Transverse colon (tissue), 4 donors: ENCODE measurements at regions not wholly inside any gene's neighbourhood (a gene's known extent, or its start where the extent isn't known, plus 50 kb on each side); places are given as distances from the start of the nearest gene placed in this dataset.

Experiments
- DNase-seq: peaks from one replicate; pipeline ENCODE4 v3.0.0-alpha.2; 2019
- H3K27ac ChIP-seq, 4 donors: fragments of 200-600 bp; sonication (generic); 2 replicates each; pipeline ENCODE4 v1.5.1; 2016 to 2018; ENCODE audit warnings: inconsistent platforms in 4 of 4
- H3K27me3 ChIP-seq: fragments of 200-600 bp; sonication (generic); 2 replicates; pipeline ENCODE4 v1.5.1; 2017; ENCODE audit warnings: inconsistent platforms
- H3K36me3 ChIP-seq, 4 donors: fragments of 200-600 bp; sonication (generic); 2 replicates each; pipeline ENCODE4 v1.5.1; 2017 to 2019; ENCODE audit warnings: inconsistent platforms in 4 of 4
- H3K4me1 ChIP-seq, 4 donors: fragments of 200-600 bp; sonication (generic); 2 replicates each; pipeline ENCODE4 v1.5.1; 2017 to 2020; ENCODE audit warnings: inconsistent platforms in 4 of 4
- H3K4me3 ChIP-seq, 4 donors: fragments of 200-600 bp; sonication (generic); 1 replicate in 1 of 4; 2 replicates in 3 of 4; pipeline versions ENCODE4 v1.5.1 to v1.6.1; 2017 to 2019; ENCODE audit warnings: inconsistent platforms in 4 of 4
- H3K9me3 ChIP-seq, 2 donors: fragments of 200-600 bp; sonication (generic); 2 replicates each; pipeline ENCODE4 v1.5.1; 2017 to 2019; ENCODE audit warnings: inconsistent platforms in 2 of 2
- EP300 ChIP-seq: sonication (generic); formaldehyde crosslinking; IDR thresholded peaks from one replicate; pipeline ENCODE4 v1.6.1; 2017; ENCODE audit warnings: antibody characterized with exemption, low read depth
- POLR2A ChIP-seq: fragments of 450-650 bp; IDR thresholded peaks from one replicate; pipeline ENCODE4 v1.6.1; 2016; ENCODE audit warnings: antibody characterized with exemption, mild to moderate bottlenecking, moderate library complexity
- POLR2AphosphoS5 ChIP-seq, 3 donors: sonication (generic); formaldehyde crosslinking; IDR thresholded peaks; one replicate each; pipeline ENCODE4 v1.6.1; 2016; ENCODE audit warnings: antibody characterized with exemption in 3 of 3
- WGBS, 2 donors: methylation state at CpG; one replicate each; pipeline ENCODE4 v1.1.5; 2018; ENCODE audit warnings: low coverage in 1 of 2; 5-methylcytosine and 5-hydroxymethylcytosine counted together
- in situ Hi-C, 4 donors: fragments of 200-750 bp; cut with MboI; loops; one replicate each; pipeline versions ENCODE4 v1.15.0 to v1.15.1; 2017; ENCODE audit warnings: low sequenced_read_pairs in 3 of 4, low pct_ligation_motif_present in 1 of 4, low pct_unique_long_range_greater_than_20kb in 1 of 4
- intact Hi-C: fragments of 100-400 bp; cut with DNase I; formaldehyde crosslinking; loops from one replicate; pipeline ENCODE4 v1.15.1; 2023; ENCODE audit warnings: low total_unique reads
- TF ChIP-seq, protein P1 (sequence below), 5 experiments: fragments of 200-600 bp in 3 of 5; fragments of 450-650 bp in 2 of 5; sonication (generic) in 3 of 5; IDR thresholded peaks; 1 replicate in 2 of 5; 2 replicates in 3 of 5; pipeline ENCODE4 v1.5.1; 2016 to 2017; ENCODE audit warnings: antibody characterized with exemption in 5 of 5, inconsistent platforms in 3 of 5, mild to moderate bottlenecking in 2 of 5, moderate library complexity in 1 of 5

DNA sequence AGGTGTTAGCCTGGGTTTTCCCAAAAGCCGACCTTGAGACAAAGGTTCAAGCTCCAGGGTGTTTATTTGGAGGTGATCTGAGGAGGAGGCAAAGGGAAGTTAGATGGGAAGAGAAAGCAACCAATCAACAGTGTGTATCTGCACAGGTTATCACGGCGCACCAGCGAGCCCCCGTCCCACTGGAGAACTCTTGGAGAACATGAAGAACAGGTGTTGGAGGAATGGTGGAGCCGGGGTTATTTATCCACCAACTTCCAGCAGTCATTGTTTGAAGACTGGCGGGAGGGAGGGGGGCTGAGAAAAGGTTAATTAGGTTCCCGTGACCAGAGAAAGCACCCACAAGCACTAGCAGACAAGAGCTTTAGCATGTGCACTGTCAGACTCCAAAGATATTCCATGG lies 282.5 kb upstream of the FOXK1 start:
- Histone ChIP-seq H3K9me3 (no peaks in the 10 kb centered on the region), H3K36me3 (no peaks in the 10 kb centered on the region), H3K4me1 (no peaks in the 10 kb centered on the region), H3K27me3 (no peaks in the 10 kb centered on the region), H3K27ac (no peak overlapping the region), H3K4me3 (no peak overlapping the region)
- no peak for DNase-seq
- intact Hi-C loops: no loop called here
- in situ Hi-C loops: no loop called here
- WGBS, 2 donors: 88 to 89% methylated on average over 7 to 8 of the region's 8 CpGs
- no peak for TF ChIP-seq POLR2A
- TF ChIP-seq, protein P1, sequence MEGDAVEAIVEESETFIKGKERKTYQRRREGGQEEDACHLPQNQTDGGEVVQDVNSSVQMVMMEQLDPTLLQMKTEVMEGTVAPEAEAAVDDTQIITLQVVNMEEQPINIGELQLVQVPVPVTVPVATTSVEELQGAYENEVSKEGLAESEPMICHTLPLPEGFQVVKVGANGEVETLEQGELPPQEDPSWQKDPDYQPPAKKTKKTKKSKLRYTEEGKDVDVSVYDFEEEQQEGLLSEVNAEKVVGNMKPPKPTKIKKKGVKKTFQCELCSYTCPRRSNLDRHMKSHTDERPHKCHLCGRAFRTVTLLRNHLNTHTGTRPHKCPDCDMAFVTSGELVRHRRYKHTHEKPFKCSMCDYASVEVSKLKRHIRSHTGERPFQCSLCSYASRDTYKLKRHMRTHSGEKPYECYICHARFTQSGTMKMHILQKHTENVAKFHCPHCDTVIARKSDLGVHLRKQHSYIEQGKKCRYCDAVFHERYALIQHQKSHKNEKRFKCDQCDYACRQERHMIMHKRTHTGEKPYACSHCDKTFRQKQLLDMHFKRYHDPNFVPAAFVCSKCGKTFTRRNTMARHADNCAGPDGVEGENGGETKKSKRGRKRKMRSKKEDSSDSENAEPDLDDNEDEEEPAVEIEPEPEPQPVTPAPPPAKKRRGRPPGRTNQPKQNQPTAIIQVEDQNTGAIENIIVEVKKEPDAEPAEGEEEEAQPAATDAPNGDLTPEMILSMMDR (IDR thresholded peaks at IDR 0.05): no peak
- no peak for TF ChIP-seq POLR2AphosphoS5 (IDR thresholded peaks at IDR 0.05)
- no peak for TF ChIP-seq EP300

DNA sequence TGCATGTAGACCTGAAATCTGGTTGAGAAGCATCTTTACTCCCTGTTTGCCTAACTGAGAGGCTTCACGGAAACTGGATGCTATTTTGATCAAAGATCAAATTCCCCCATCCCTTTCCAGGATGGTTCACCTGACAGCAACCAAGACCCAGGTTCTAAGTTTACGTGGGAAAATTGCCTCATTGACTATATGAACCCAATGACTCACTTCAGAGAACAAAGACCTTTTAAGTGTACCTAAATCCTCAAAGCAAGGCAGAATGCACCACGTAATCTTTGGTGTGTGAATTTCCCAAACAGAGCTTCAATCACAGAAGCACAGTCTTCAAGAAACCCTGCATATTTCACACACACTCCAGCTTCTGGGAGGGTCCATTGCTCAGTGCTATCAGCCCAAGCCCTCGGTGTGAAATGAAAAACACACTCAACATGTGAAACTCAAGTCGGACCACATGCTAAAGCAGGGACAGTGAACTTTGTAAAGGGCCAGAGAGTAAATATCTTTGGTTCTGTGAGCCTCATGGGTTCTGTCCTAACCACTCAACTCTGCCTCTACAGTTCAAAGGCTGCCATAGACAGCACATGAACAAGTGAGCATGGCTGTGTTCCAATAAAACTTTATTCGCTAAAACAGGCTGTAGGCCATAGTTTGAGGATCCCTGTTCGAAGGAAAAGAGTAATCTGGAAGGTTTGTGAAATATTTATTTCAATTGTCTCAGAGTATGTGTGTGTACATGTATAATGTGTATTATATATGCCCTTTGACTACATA lies 275.6 kb upstream of the FOXK1 start:
- H3K9me3 ChIP-seq: no peaks in the 10 kb centered on the region
- H3K36me3 ChIP-seq: no peaks in the 10 kb centered on the region
- no peak overlapping the region for H3K4me3 ChIP-seq
- WGBS, 2 donors: 63 to 81% methylated on average over 5 to 7 of the region's 7 CpGs
- H3K27ac ChIP-seq: no peak overlapping the region
- intact Hi-C loops (no loop called here), in situ Hi-C loops (no loop called here)
- no peaks in the 10 kb centered on the region for H3K4me1 ChIP-seq
- no peaks in the 10 kb centered on the region for H3K27me3 ChIP-seq
- no peak for DNase-seq
- TF ChIP-seq EP300 (no peak), POLR2A (no peak), POLR2AphosphoS5 (IDR thresholded peaks at IDR 0.05) (no peak)
- TF ChIP-seq, protein P1 (IDR thresholded peaks at IDR 0.05): no peak

DNA sequence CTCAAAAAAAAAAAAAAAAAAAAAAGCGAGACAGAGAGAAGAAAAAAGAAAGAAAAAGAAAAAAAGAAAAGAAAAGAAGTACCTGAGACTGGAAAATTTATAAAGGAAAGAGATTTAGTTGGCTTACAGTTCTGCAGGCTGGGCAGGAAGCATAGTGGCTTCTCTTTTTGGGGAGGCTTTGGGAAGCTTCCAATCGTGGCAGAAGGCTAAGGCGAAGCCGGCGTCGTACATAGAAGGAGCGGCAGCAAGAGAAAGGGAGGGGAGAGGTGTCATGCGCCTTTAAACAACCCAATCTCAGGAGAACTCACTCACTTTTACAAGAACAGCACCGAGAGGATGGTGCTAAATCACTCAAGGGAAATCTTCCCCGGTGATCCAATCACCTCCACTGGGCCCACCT lies 272.1 kb upstream of the FOXK1 start:
- in situ Hi-C loops (no loop called here), intact Hi-C loops (loop anchor here (10.0 kb wide), 1 partner anchor 335 kb away; no protein-coding TSS in a partner anchor)
- 78 to 82% methylated on average over 9 to 10 of the region's 10 CpGs for WGBS, 2 donors
- DNase-seq: no peak
- H3K9me3 ChIP-seq: no peaks in the 10 kb centered on the region
- no peaks in the 10 kb centered on the region for H3K36me3 ChIP-seq
- no peak overlapping the region for H3K4me3 ChIP-seq
- TF ChIP-seq POLR2AphosphoS5 (IDR thresholded peaks at IDR 0.05) (no peak), EP300 (no peak), POLR2A (no peak)
- TF ChIP-seq, protein P1 (IDR thresholded peaks at IDR 0.05): no peak
- no peaks in the 10 kb centered on the region for H3K27me3 ChIP-seq
- H3K27ac ChIP-seq: no peak overlapping the region
- no peaks in the 10 kb centered on the region for H3K4me1 ChIP-seq

DNA sequence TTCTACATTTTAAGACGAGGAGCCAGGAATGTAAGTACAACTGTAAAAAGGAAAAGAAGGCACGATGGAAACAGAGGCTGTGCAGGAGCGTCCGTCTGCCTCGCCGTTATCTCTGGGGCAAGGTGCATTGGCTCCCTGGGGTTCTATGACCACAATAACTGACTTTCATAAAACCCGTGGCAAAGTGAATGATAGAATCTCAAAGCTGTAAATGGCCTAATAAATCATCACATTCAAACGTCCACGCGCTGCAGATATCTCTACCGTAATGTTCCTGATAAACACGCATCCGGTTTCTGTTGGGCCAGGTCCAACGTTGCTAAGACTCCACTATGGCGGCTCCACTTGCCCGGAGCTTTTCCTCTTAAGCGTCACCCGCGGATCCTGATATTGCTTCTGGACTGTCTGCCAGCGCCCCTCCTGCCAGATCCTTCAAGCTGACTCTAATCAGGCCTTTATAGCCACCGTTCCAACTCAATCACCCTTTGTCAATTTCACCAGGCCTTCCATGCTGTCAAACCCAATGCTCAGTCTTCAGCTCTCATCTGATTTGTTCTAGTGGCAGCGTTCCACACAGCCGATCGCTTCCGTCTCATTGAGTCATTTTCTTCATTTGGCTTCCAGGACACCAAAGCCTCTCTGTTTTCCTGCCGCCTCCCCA lies 265.6 kb upstream of the FOXK1 start:
- Histone ChIP-seq H3K27ac (no peak overlapping the region), H3K4me1 (peaks cover 0 to 8% (median 0%) of the 10 kb centered on the region in 4 donors), H3K36me3 (no peaks in the 10 kb centered on the region), H3K9me3 (peaks cover 0 to 3% of the 10 kb centered on the region in 2 donors), H3K4me3 (peak overlapping the region in 2 of 4 donors; percentile 13 to 39), H3K27me3 (no peaks in the 10 kb centered on the region)
- in situ Hi-C loops (no loop called here), intact Hi-C loops (loop anchor here (10.0 kb wide), 1 partner anchor 342 kb away; no protein-coding TSS in a partner anchor)
- WGBS, 2 donors: 40 to 76% methylated on average over 7 to 26 of the region's 26 CpGs
- DNase-seq: peak; percentile 12
- TF ChIP-seq POLR2A (no peak), POLR2AphosphoS5 (IDR thresholded peaks at IDR 0.05) (no peak), EP300 (no peak)
- TF ChIP-seq, protein P1 (IDR thresholded peaks at IDR 0.05): no peak
